GM12892 (cell line): ENCODE measurements at regions not wholly inside any gene's neighbourhood (a gene's known extent, or its start where the extent isn't known, plus 50 kb on each side); places are given as distances from the start of the nearest gene placed in this dataset.

Experiments used
- POLR2A ChIP-seq: IDR thresholded peaks from 2 replicates; pipeline ENCODE4 v1.6.1; 2011; ENCODE audit warnings: low read depth, low read length, control low read depth
- POLR2AphosphoS5 ChIP-seq: IDR thresholded peaks from 2 replicates; pipeline ENCODE4 v1.6.1; 2011; ENCODE audit warnings: low read depth, low read length, control low read depth
- TAF1 ChIP-seq: IDR thresholded peaks from 2 replicates; pipeline ENCODE4 v1.6.1; 2011; ENCODE audit warnings: low read depth, mild to moderate bottlenecking, control low read depth, low read length, borderline replicate concordance

GRCh38 chr1:38424677-38425076 lies 378.1 kb upstream of the POU3F1 start:
- TF ChIP-seq POLR2AphosphoS5 (no peak), POLR2A (no peak), TAF1 (no peak)
